Esophagus (tissue), 2 donors: ENCODE measurements at regions not wholly inside any gene's neighbourhood (a gene's known extent, or its start where the extent isn't known, plus 50 kb on each side); places are given as distances from the start of the nearest gene placed in this dataset.

ENCODE experiments used
- H3K27ac ChIP-seq, 2 donors: one replicate each; pipeline ENCODE4 v1.5.1; 2013; ENCODE audit warnings: low read depth in 2 of 2, mild to moderate bottlenecking in 2 of 2, inconsistent platforms in 1 of 2, low read length in 1 of 2, moderate library complexity in 1 of 2
- H3K27me3 ChIP-seq, 2 donors: one replicate each; pipeline ENCODE4 v1.6.1; 2013; ENCODE audit warnings: low read length in 2 of 2, control low read depth in 1 of 2, mild to moderate bottlenecking in 1 of 2; ENCODE audit not compliant: insufficient read depth in 2 of 2, control insufficient read depth in 1 of 2
- H3K36me3 ChIP-seq, 2 donors: one replicate each; pipeline ENCODE4 v1.6.1; 2013; ENCODE audit warnings: low read length in 1 of 2; ENCODE audit not compliant: control insufficient read depth in 2 of 2, insufficient read depth in 2 of 2
- H3K4me1 ChIP-seq, 2 donors: one replicate each; pipeline ENCODE4 v1.6.1; 2013; ENCODE audit warnings: low read length in 1 of 2; ENCODE audit not compliant: control insufficient read depth in 2 of 2, insufficient read depth in 2 of 2
- H3K4me3 ChIP-seq, 2 donors: one replicate each; pipeline ENCODE4 v1.5.1; 2013; ENCODE audit warnings: low read length in 2 of 2, mild to moderate bottlenecking in 2 of 2, low read depth in 1 of 2, moderate library complexity in 1 of 2
- H3K9me3 ChIP-seq, 2 donors: one replicate each; pipeline ENCODE4 v1.6.1; 2013; ENCODE audit warnings: mild to moderate bottlenecking in 2 of 2, low read depth in 1 of 2, low read length in 1 of 2, moderate library complexity in 1 of 2; ENCODE audit not compliant: control insufficient read depth in 2 of 2, insufficient read depth in 1 of 2
- WGBS, 2 donors: extraction: QIAGEN DNeasy Blood & Tissue Kit; methylation state at CpG; one replicate each; pipeline ENCODE4 v1.1.7; 2013; 5-methylcytosine and 5-hydroxymethylcytosine counted together
- donor health status: healthy with polysubstance abuse.
- donor health status: Bipolar disorder and iron deficiency.

GRCh38 chr7:91372323-91372722, 108.1 kb downstream of the FZD1 start:
- WGBS, 2 donors: 75 to 77% methylated on average over 3 of the region's 3 CpGs
- Histone ChIP-seq H3K4me1 (no peaks in the 10 kb centered on the region), H3K27ac (no peak overlapping the region), H3K4me3 (no peak overlapping the region), H3K27me3 (no peaks in the 10 kb centered on the region), H3K36me3 (no peaks in the 10 kb centered on the region), H3K9me3 (no peaks in the 10 kb centered on the region)

DNA sequence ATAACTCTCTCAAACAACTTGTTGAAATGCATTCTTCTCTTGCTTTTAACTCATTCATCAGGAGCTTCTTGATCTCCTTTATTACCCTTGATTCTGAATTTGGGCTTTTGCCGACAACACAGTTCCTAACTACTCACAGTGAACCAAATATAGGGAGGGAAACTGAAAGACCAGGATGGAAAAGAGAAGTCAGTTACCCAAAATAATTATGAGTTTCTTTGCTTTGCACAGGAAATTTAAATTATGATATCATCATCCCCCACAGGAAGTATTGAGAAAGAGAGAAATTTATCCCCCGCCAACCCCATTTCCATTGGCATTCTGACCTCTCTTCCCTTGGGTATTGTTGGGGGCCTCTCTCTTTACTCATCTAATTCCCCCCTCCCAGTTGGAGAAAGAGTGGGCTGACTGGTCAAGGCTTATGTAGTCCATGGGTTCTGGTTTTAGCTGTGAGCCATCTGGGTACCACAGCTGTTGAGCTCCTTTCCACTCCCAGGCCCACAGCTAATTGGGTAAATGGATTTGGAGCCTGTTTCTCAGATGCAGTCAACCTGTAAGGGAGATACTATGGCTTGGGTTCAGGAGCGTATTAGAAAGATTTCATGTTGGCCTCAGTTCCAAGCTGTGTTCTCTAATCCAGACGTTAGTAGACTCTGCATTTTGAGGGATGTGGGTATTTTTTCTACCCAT, 109.0 kb downstream of the FZD1 start:
- H3K9me3 ChIP-seq: no peaks in the 10 kb centered on the region
- no peak overlapping the region for H3K4me3 ChIP-seq
- H3K36me3 ChIP-seq: no peaks in the 10 kb centered on the region
- H3K4me1 ChIP-seq: no peaks in the 10 kb centered on the region
- no peaks in the 10 kb centered on the region for H3K27me3 ChIP-seq
- WGBS, 2 donors: 60 to 68% methylated on average over 4 of the region's 4 CpGs
- H3K27ac ChIP-seq: no peak overlapping the region

DNA sequence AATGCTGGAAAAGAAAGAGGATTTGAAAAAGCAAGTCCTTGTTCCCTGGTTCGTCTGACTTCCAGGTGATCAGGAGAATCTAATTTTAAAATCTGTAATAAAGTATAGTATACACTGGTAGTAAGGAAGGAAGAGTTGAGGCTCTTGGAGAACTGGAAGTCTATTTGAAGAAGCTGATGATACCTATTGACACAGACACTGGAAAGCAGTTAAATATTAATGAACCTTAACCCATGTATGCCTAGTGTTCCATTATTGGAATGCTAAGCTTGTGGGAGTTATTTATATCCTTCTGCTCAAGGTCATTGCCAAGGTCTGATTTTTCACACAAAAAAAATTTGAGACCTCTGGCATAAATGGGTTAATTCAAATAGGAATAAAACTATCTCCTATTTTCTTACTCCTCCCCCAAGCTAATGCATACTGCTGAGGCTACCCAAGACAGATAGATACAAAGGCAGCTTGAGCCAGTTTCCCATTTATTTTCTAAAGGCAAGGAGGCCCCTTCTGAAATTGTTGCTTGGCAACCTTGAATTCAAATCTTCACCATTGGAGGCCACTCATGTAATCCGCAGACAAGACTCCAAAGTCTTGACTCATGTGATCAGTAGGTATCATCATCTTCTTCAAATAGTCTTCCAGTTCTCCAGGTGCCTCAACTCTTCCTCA, 110.2 kb downstream of the FZD1 start:
- 87 to 88% methylated on average over 2 of the region's 2 CpGs for WGBS, 2 donors
- no peaks in the 10 kb centered on the region for H3K9me3 ChIP-seq
- no peaks in the 10 kb centered on the region for H3K4me1 ChIP-seq
- no peak overlapping the region for H3K27ac ChIP-seq
- no peaks in the 10 kb centered on the region for H3K36me3 ChIP-seq
- H3K4me3 ChIP-seq: no peak overlapping the region
- no peaks in the 10 kb centered on the region for H3K27me3 ChIP-seq

GRCh38 chr7:91375378-91375777, 111.1 kb downstream of the FZD1 start:
- Histone ChIP-seq H3K9me3 (no peaks in the 10 kb centered on the region), H3K36me3 (no peaks in the 10 kb centered on the region)
- 89 to 93% methylated on average over 2 of the region's 2 CpGs for WGBS, 2 donors

GRCh38 chr7:91378131-91378530, 113.9 kb downstream of the FZD1 start:
- WGBS, 2 donors: 90 to 96% methylated on average over 2 of the region's 2 CpGs
- no peaks in the 10 kb centered on the region for H3K27me3 ChIP-seq

More at GRCh38 chr7:91375378-91375777, 111.1 kb downstream of the FZD1 start:
- Histone ChIP-seq H3K4me1 (no peaks in the 10 kb centered on the region), H3K4me3 (no peak overlapping the region), H3K27me3 (no peaks in the 10 kb centered on the region), H3K27ac (no peak overlapping the region)

GRCh38 chr7:91379236-91379635, 115.0 kb downstream of the FZD1 start:
- no peaks in the 10 kb centered on the region for H3K9me3 ChIP-seq
- H3K36me3 ChIP-seq: no peaks in the 10 kb centered on the region
- no peaks in the 10 kb centered on the region for H3K4me1 ChIP-seq
- WGBS, 2 donors: 72 to 75% methylated on average over 2 of the region's 2 CpGs
- no peaks in the 10 kb centered on the region for H3K27me3 ChIP-seq
- H3K4me3 ChIP-seq: no peak overlapping the region
- no peak overlapping the region for H3K27ac ChIP-seq

More at GRCh38 chr7:91378131-91378530, 113.9 kb downstream of the FZD1 start:
- H3K9me3 ChIP-seq: no peaks in the 10 kb centered on the region
- H3K4me3 ChIP-seq: no peak overlapping the region
- no peaks in the 10 kb centered on the region for H3K4me1 ChIP-seq
- no peak overlapping the region for H3K27ac ChIP-seq
- no peaks in the 10 kb centered on the region for H3K36me3 ChIP-seq

DNA sequence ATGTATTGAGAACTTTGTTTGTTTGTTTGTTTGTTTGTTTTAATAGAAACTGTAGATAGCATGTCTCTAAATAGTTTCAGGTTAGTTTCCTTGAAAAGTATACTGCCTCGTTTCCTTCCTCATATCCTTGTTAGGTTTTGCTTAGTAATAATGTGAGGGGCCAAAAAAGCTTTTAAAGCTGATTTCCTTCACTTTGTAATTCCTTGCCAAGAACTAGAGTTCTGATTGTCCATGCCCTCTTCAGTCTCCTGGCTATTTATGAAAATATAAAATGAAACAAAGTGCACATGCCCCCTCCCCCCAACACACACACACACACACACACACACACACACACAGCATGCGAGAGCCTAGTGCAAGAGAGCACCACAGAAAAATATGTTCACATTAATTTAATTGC, 115.8 kb downstream of the FZD1 start:
- Histone ChIP-seq H3K27ac (no peak overlapping the region), H3K4me3 (no peak overlapping the region), H3K27me3 (no peaks in the 10 kb centered on the region), H3K9me3 (no peaks in the 10 kb centered on the region), H3K36me3 (no peaks in the 10 kb centered on the region), H3K4me1 (no peaks in the 10 kb centered on the region)
- 51 to 65% methylated on average over 2 of the region's 2 CpGs for WGBS, 2 donors

DNA sequence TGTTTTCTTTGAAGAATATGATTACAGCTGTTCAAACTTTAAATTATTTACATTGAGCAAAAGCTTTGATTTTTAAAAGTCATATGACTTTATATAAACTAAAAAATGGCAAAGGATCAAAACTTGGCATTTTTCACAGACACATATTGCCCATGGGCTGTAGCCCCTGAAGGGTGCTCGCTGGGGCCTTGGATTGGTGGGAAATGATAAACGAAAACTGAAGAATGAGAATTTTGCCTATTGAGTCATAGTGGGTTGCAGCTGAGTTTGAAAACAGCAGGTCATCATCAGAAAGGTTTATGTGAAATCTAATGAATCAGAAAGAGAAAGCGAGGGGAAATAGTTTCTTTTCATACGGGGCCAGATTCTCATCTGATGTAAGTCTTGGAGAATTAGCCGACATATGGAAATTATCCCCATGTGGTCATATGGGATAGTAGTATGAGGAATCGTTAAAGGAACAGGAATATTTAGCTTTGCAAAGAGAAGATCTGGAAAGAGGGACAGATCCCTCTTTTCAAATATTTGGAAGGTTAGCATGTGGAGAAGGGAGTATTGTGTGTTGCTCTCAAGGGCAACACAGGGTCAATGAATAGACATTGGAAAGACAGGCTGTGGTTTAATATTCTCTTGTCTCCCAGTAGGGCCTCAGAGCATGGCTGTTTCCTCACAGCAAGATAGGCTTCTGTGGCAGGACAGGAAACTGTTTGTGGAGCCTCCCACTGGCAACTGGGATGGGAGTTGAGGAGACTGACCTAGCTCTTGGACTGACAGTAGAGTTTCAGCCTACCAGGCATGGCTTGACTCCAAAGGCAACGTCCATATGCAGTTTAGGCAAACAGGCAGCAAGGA, 119.0 kb downstream of the FZD1 start:
- no peak overlapping the region for H3K27ac ChIP-seq
- no peaks in the 10 kb centered on the region for H3K9me3 ChIP-seq
- H3K4me1 ChIP-seq: no peaks in the 10 kb centered on the region
- H3K36me3 ChIP-seq: no peaks in the 10 kb centered on the region
- 57 to 65% methylated on average over 7 of the region's 7 CpGs for WGBS, 2 donors
- no peaks in the 10 kb centered on the region for H3K27me3 ChIP-seq
- H3K4me3 ChIP-seq: no peak overlapping the region

GRCh38 chr7:91383905-91384274, 119.7 kb downstream of the FZD1 start:
- Histone ChIP-seq H3K36me3 (no peaks in the 10 kb centered on the region), H3K4me1 (no peaks in the 10 kb centered on the region), H3K27me3 (no peaks in the 10 kb centered on the region), H3K9me3 (no peaks in the 10 kb centered on the region), H3K27ac (no peak overlapping the region), H3K4me3 (no peak overlapping the region)
